PFSK-1 (cell line): ENCODE measurements at regions not wholly inside any gene's neighbourhood (a gene's known extent, or its start where the extent isn't known, plus 50 kb on each side); places are given as distances from the start of the nearest gene placed in this dataset.

Source experiments
- REST ChIP-seq, 2 experiments: IDR thresholded peaks; 2 replicates each; pipeline versions ENCODE4 v1.6.1 to v1.8.0; 2011 to 2012; ENCODE audit warnings: low read depth in 2 of 2, low read length in 2 of 2, control low read depth in 1 of 2, inconsistent platforms in 1 of 2, mild to moderate bottlenecking in 1 of 2, moderate library complexity in 1 of 2; ENCODE audit not compliant: insufficient read depth in 1 of 2
- SIN3A ChIP-seq: IDR thresholded peaks from 2 replicates; pipeline ENCODE4 v1.6.1; 2012; ENCODE audit warnings: mild to moderate bottlenecking, low read length, moderate library complexity, borderline replicate concordance; ENCODE audit not compliant: insufficient read depth
- TAF1 ChIP-seq: IDR thresholded peaks from 2 replicates; pipeline ENCODE4 v1.6.1; 2012; ENCODE audit warnings: low read length, control low read depth, borderline replicate concordance; ENCODE audit not compliant: insufficient read depth

GRCh38 chr5:110167384-110167783, 477.7 kb downstream of the MAN2A1 start:
- TF ChIP-seq TAF1 = no peak
- TF ChIP-seq SIN3A = no peak
- TF ChIP-seq REST (IDR thresholded peaks at IDR 0.05; ENCODE audit: insufficient read depth in 1 of 2, low read depth in 2 of 2, low read length in 2 of 2) = no peak
